ENCODE measurements at regions not wholly inside any gene's neighbourhood (a gene's known extent, or its start where the extent isn't known, plus 50 kb on each side); places are given as distances from the start of the nearest gene placed in this dataset.

DNA sequence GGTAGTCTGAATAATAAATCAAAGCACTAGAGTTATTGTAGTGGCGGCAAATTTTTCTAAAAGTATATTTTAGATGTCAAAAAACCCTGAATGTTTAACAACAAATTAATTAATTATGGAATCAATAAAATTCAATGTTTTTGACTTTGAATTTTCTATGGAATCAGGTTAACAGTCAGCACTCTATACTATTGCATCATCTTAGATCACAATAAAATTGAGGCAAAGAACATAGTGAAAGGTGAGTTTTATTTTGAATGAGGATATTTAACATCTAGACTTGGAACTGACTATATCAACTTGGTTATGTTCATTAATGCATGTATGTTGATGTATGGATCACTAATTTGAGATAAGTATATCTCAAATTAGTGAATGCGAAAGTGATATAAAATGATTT, 148.5 kb downstream of the TNFSF18 start:
- TF ChIP-seq, protein P1, sequence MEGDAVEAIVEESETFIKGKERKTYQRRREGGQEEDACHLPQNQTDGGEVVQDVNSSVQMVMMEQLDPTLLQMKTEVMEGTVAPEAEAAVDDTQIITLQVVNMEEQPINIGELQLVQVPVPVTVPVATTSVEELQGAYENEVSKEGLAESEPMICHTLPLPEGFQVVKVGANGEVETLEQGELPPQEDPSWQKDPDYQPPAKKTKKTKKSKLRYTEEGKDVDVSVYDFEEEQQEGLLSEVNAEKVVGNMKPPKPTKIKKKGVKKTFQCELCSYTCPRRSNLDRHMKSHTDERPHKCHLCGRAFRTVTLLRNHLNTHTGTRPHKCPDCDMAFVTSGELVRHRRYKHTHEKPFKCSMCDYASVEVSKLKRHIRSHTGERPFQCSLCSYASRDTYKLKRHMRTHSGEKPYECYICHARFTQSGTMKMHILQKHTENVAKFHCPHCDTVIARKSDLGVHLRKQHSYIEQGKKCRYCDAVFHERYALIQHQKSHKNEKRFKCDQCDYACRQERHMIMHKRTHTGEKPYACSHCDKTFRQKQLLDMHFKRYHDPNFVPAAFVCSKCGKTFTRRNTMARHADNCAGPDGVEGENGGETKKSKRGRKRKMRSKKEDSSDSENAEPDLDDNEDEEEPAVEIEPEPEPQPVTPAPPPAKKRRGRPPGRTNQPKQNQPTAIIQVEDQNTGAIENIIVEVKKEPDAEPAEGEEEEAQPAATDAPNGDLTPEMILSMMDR (IDR thresholded peaks at IDR 0.05): no peak
- TF ChIP-seq POLR2A (IDR thresholded peaks at IDR 0.05): no peak
